Calu3 (cell line): ENCODE measurements at regions not wholly inside any gene's neighbourhood (a gene's known extent, or its start where the extent isn't known, plus 50 kb on each side); places are given as distances from the start of the nearest gene placed in this dataset.
A peak's percentile ranks its signal among the peaks of the same experiment; 100 is the strongest.

Source experiments
- BruUV-seq: library from RNA; stranded (reverse); fragments of 400-500 nt; replicated peaks from 2 replicates; lab custom pipeline; 2021; lab: Mats Ljungman, UMichigan
- CTCF ChIA-PET: fragments of 300-600 bp; sonication (Branson Sonifier 250); formaldehyde crosslinking; loops from one replicate; lab custom pipeline; 2022; ENCODE audit warnings: antibody characterized with exemption; lab: Charles Lee
- DNase-seq: peaks from one replicate; pipeline ENCODE4 v3.0.0; 2022
- H3K27ac Mint-ChIP-seq: one replicate; pipeline ENCODE4 v1.8.0; 2022; ENCODE audit warnings: mixed read lengths; ENCODE audit not compliant: unreplicated experiment
- H3K27me3 Mint-ChIP-seq: one replicate; pipeline ENCODE4 v1.8.0; 2022; ENCODE audit warnings: mixed read lengths; ENCODE audit not compliant: unreplicated experiment
- H3K36me3 Mint-ChIP-seq: one replicate; pipeline ENCODE4 v1.8.0; 2022; ENCODE audit warnings: mild to moderate bottlenecking, moderate library complexity, mixed read lengths; ENCODE audit not compliant: insufficient read depth, unreplicated experiment
- H3K4me1 Mint-ChIP-seq: one replicate; pipeline ENCODE4 v1.8.0; 2022; ENCODE audit warnings: mild to moderate bottlenecking, low read depth, mixed read lengths; ENCODE audit not compliant: unreplicated experiment
- H3K4me3 Mint-ChIP-seq: one replicate; pipeline ENCODE4 v1.8.0; 2022; ENCODE audit warnings: mild to moderate bottlenecking, low read depth, moderate library complexity, mixed read lengths; ENCODE audit not compliant: unreplicated experiment
- H3K9me3 Mint-ChIP-seq: one replicate; pipeline ENCODE4 v1.8.0; 2022; ENCODE audit warnings: low read depth, mixed read lengths; ENCODE audit not compliant: unreplicated experiment
- CTCF ChIP-seq: fragments of 200-600 bp; IDR thresholded peaks from one replicate; pipeline ENCODE4 v1.8.0; 2022; ENCODE audit warnings: antibody characterized with exemption; ENCODE audit not compliant: unreplicated experiment
- intact Hi-C: fragments of 100-400 bp; cut with micrococcal nuclease; formaldehyde crosslinking; loops from one replicate; pipeline ENCODE4 v1.10.0; 2022; ENCODE audit not compliant: unreplicated experiment

GRCh38 chr2:215671691-215672090, 235.8 kb upstream of the FN1 start:
- no peaks in the 10 kb centered on the region for H3K27me3 Mint-ChIP-seq
- H3K9me3 Mint-ChIP-seq: no peaks in the 10 kb centered on the region
- H3K27ac Mint-ChIP-seq: no peak overlapping the region
- CTCF ChIA-PET: interaction anchor here (1.0 kb wide), 1 partner anchor 72 kb away, joined by 3 read pairs; no protein-coding TSS in a partner anchor
- peaks cover 1% of the 10 kb centered on the region for H3K4me1 Mint-ChIP-seq
- TF ChIP-seq CTCF: no peak
- no TSS peak for BruUV-seq
- intact Hi-C loops: no loop called here
- DNase-seq: no peak
- no peaks in the 10 kb centered on the region for H3K36me3 Mint-ChIP-seq
- no peak overlapping the region for H3K4me3 Mint-ChIP-seq

- DNase-seq: no peak
- no peak for TF ChIP-seq CTCF
- no peaks in the 10 kb centered on the region for H3K36me3 Mint-ChIP-seq
- no peaks in the 10 kb centered on the region for H3K4me1 Mint-ChIP-seq
- H3K9me3 Mint-ChIP-seq: no peaks in the 10 kb centered on the region
- peak overlapping the region; percentile 16 for H3K27ac Mint-ChIP-seq
- H3K4me3 Mint-ChIP-seq: no peak overlapping the region
- H3K27me3 Mint-ChIP-seq: no peaks in the 10 kb centered on the region
- no TSS peak for BruUV-seq
- intact Hi-C loops: no loop called here
- CTCF ChIA-PET: interaction anchor here (1.0 kb wide), 1 partner anchor 71 kb away, joined by 3 read pairs; no protein-coding TSS in a partner anchor
Observed at GRCh38 chr2:215671244-215671643, 235.4 kb upstream of the FN1 start.

GRCh38 chr2:215670396-215670795, 234.5 kb upstream of the FN1 start:
- no TSS peak for BruUV-seq
- CTCF ChIA-PET: interaction anchor here (0.6 to 1.0 kb wide), 2 partner anchors 70 to 247 kb away, joined by 3 to 7 read pairs; no protein-coding TSS in a partner anchor
- TF ChIP-seq CTCF: no peak
- no peak for DNase-seq
- intact Hi-C loops: no loop called here
- H3K4me1 Mint-ChIP-seq: peaks cover under 1% of the 10 kb centered on the region
- H3K4me3 Mint-ChIP-seq: no peak overlapping the region
- H3K27ac Mint-ChIP-seq: no peak overlapping the region
- H3K36me3 Mint-ChIP-seq: no peaks in the 10 kb centered on the region
- no peaks in the 10 kb centered on the region for H3K27me3 Mint-ChIP-seq
- H3K9me3 Mint-ChIP-seq: no peaks in the 10 kb centered on the region

- H3K36me3 Mint-ChIP-seq: no peaks in the 10 kb centered on the region
- no peak for DNase-seq
- BruUV-seq: no TSS peak
- no peak for TF ChIP-seq CTCF
- H3K9me3 Mint-ChIP-seq: no peaks in the 10 kb centered on the region
- no peak overlapping the region for H3K4me3 Mint-ChIP-seq
- intact Hi-C loops: no loop called here
- CTCF ChIA-PET: no interaction called here
- H3K4me1 Mint-ChIP-seq: peaks cover 19% of the 10 kb centered on the region
- H3K27me3 Mint-ChIP-seq: no peaks in the 10 kb centered on the region
- no peak overlapping the region for H3K27ac Mint-ChIP-seq
Observed at GRCh38 chr2:215668378-215668775, 232.5 kb upstream of the FN1 start.
